H9 (cell line): ENCODE measurements at regions not wholly inside any gene's neighbourhood (a gene's known extent, or its start where the extent isn't known, plus 50 kb on each side); places are given as distances from the start of the nearest gene placed in this dataset.
"Not testable (repeated sequence)": the region's sequence is repeated elsewhere in the genome, so short reads cannot be mapped to it uniquely, and the experiment has no call there.

Experiments used
- DNase-seq: peaks from one replicate; pipeline ENCODE4 v3.0.0-alpha.2; 2017
- H2AFZ ChIP-seq: one replicate; pipeline ENCODE4 v1.6.1; 2013; ENCODE audit warnings: mild to moderate bottlenecking, low read length, control low read depth, moderate library complexity
- H2AK5ac ChIP-seq: 2 replicates; pipeline ENCODE4 v1.6.1; 2013; ENCODE audit warnings: low read length, control low read depth, mixed read lengths; ENCODE audit not compliant: insufficient read length
- H2BK120ac ChIP-seq: one replicate; pipeline ENCODE4 v1.6.1; 2013; ENCODE audit warnings: low read depth, mild to moderate bottlenecking, low read length, control low read depth, inconsistent platforms; ENCODE audit not compliant: poor library complexity, severe bottlenecking
- H2BK12ac ChIP-seq: 2 replicates; pipeline ENCODE4 v1.6.1; 2013; ENCODE audit warnings: low read length, control low read depth, mixed read lengths, low read depth; ENCODE audit not compliant: insufficient read length
- H2BK15ac ChIP-seq: 2 replicates; pipeline ENCODE4 v1.6.1; 2013; ENCODE audit warnings: low read depth, low read length, control low read depth
- H2BK20ac ChIP-seq: one replicate; pipeline ENCODE4 v1.6.1; 2013; ENCODE audit warnings: low read depth, mild to moderate bottlenecking, low read length, control low read depth, inconsistent platforms; ENCODE audit not compliant: poor library complexity, severe bottlenecking
- H2BK5ac ChIP-seq: 2 replicates; pipeline ENCODE4 v1.6.1; 2013; ENCODE audit warnings: low read length, control low read depth, mixed read lengths; ENCODE audit not compliant: insufficient read length
- H3K14ac ChIP-seq: 2 replicates; pipeline ENCODE4 v1.6.1; 2013; ENCODE audit warnings: low read length, control low read depth; ENCODE audit not compliant: insufficient read depth
- H3K18ac ChIP-seq: 2 replicates; pipeline ENCODE4 v1.6.1; 2013; ENCODE audit warnings: low read depth, mild to moderate bottlenecking, mixed read lengths, low read length, control low read depth; ENCODE audit not compliant: insufficient read length
- H3K23ac ChIP-seq: 2 replicates; pipeline ENCODE4 v1.6.1; 2013; ENCODE audit warnings: low read length, control low read depth, mixed read lengths, low read depth; ENCODE audit not compliant: insufficient read length
- H3K23me2 ChIP-seq: 2 replicates; pipeline ENCODE4 v1.6.1; 2013; ENCODE audit warnings: low read depth, mild to moderate bottlenecking, mixed read lengths, low read length, control low read depth; ENCODE audit not compliant: insufficient read length, poor library complexity, severe bottlenecking
- H3K27ac ChIP-seq: 2 replicates; pipeline ENCODE4 v1.5.1; 2013; ENCODE audit warnings: low read length, control low read depth, mixed read lengths, low read depth; ENCODE audit not compliant: insufficient read length
- H3K27me3 ChIP-seq: 2 replicates; pipeline ENCODE4 v1.6.1; 2013; ENCODE audit warnings: low read length, control low read depth, inconsistent platforms; ENCODE audit not compliant: insufficient read depth
- H3K4ac ChIP-seq: 2 replicates; pipeline ENCODE4 v1.6.1; 2013; ENCODE audit warnings: low read depth, mild to moderate bottlenecking, control low read depth, inconsistent platforms, low read length, moderate library complexity
- H3K4me1 ChIP-seq: 2 replicates; pipeline ENCODE4 v1.6.1; 2013; ENCODE audit warnings: low read length, control low read depth, inconsistent platforms; ENCODE audit not compliant: insufficient read depth
- H3K4me2 ChIP-seq: 2 replicates; pipeline ENCODE4 v1.6.1; 2013; ENCODE audit warnings: low read length, control low read depth, mixed read lengths; ENCODE audit not compliant: insufficient read length, insufficient read depth
- H3K56ac ChIP-seq: 2 replicates; pipeline ENCODE4 v1.6.1; 2013; ENCODE audit warnings: low read depth, mild to moderate bottlenecking, mixed read lengths, low read length, control low read depth; ENCODE audit not compliant: insufficient read length
- H3K79me1 ChIP-seq: 2 replicates; pipeline ENCODE4 v1.6.1; 2013; ENCODE audit warnings: low read depth, mild to moderate bottlenecking, moderate library complexity, low read length, control low read depth, inconsistent platforms; ENCODE audit not compliant: insufficient read depth, poor library complexity, severe bottlenecking
- H3K79me2 ChIP-seq: 2 replicates; pipeline ENCODE4 v1.6.1; 2013; ENCODE audit warnings: low read length, control low read depth, inconsistent platforms; ENCODE audit not compliant: insufficient read depth
- H3K9ac ChIP-seq: 2 replicates; pipeline ENCODE4 v1.6.1; 2013; ENCODE audit warnings: low read length, control low read depth, mixed read lengths; ENCODE audit not compliant: insufficient read length; ENCODE audit errors: extremely low read depth
- H3K9me3 ChIP-seq: one replicate; pipeline ENCODE4 v1.6.1; 2013; ENCODE audit warnings: low read depth, low read length, inconsistent platforms; ENCODE audit not compliant: control insufficient read depth
- H3T11ph ChIP-seq: one replicate; pipeline ENCODE4 v1.6.1; 2013; ENCODE audit warnings: mild to moderate bottlenecking, low read length, control low read depth, inconsistent platforms
- H4K20me1 ChIP-seq: one replicate; pipeline ENCODE4 v1.6.1; 2013; ENCODE audit not compliant: control insufficient read depth, insufficient read length, insufficient read depth
- H4K5ac ChIP-seq: 2 replicates; pipeline ENCODE4 v1.6.1; 2013; ENCODE audit warnings: low read depth, mild to moderate bottlenecking, mixed read lengths, low read length, control low read depth; ENCODE audit not compliant: insufficient read length
- H4K8ac ChIP-seq: replicated peaks from 2 replicates; pipeline ENCODE4 v1.6.1; 2013; ENCODE audit warnings: low read length, control low read depth, mixed read lengths, low read depth; ENCODE audit not compliant: insufficient read length
- H4K91ac ChIP-seq: 2 replicates; pipeline ENCODE4 v1.6.1; 2013; ENCODE audit warnings: low read depth, mild to moderate bottlenecking, moderate library complexity, mixed read lengths, low read length, control low read depth; ENCODE audit not compliant: insufficient read length
- H3K27ac Mint-ChIP-seq, 3 experiments: 2 replicates in 2 of 3; 3 replicates in 1 of 3; pipeline ENCODE4 v1.8.0; 2020 to 2021; ENCODE audit warnings: mixed read lengths in 3 of 3, mild to moderate bottlenecking in 1 of 3, moderate library complexity in 1 of 3
- H3K27me3 Mint-ChIP-seq: 2 replicates; pipeline ENCODE4 v1.8.0; 2021; ENCODE audit warnings: low read depth, mild to moderate bottlenecking, moderate library complexity, mixed read lengths
- H3K36me3 Mint-ChIP-seq, 3 experiments: 2 replicates in 2 of 3; 3 replicates in 1 of 3; pipeline ENCODE4 v1.8.0; 2020 to 2021; ENCODE audit warnings: low read depth in 3 of 3, mixed read lengths in 3 of 3; ENCODE audit not compliant: insufficient read depth in 1 of 3
- H3K4me1 Mint-ChIP-seq, 2 experiments: 2 replicates each; pipeline ENCODE4 v1.8.0; 2020; ENCODE audit warnings: mixed read lengths in 2 of 2
- H3K4me3 Mint-ChIP-seq, 2 experiments: 2 replicates in 1 of 2; 3 replicates in 1 of 2; pipeline ENCODE4 v1.8.0; 2020 to 2021; ENCODE audit warnings: mild to moderate bottlenecking in 2 of 2, mixed read lengths in 2 of 2, moderate library complexity in 1 of 2
- H3K9me3 Mint-ChIP-seq, 2 experiments: 2 replicates in 1 of 2; 3 replicates in 1 of 2; pipeline ENCODE4 v1.8.0; 2020; ENCODE audit warnings: mild to moderate bottlenecking in 2 of 2, mixed read lengths in 2 of 2, moderate library complexity in 1 of 2
- CTCF ChIP-seq: fragments of 200-600 bp; sonication (generic); conservative IDR thresholded peaks from 3 replicates; pipeline ENCODE4 v1.8.0; 2021; ENCODE audit warnings: antibody characterized with exemption, mild to moderate bottlenecking
- WGBS: extraction: QIAGEN DNeasy Blood & Tissue Kit; methylation state at CpG from one replicate; pipeline ENCODE4 v1.1.7; 2013; ENCODE audit warnings: missing lambda C conversion rate, low lambda C conversion rate, mixed read lengths; ENCODE audit not compliant: insufficient read length; ENCODE audit errors: extremely low coverage; 5-methylcytosine and 5-hydroxymethylcytosine counted together

- no peaks in the 10 kb centered on the region for H4K20me1 ChIP-seq
- WGBS = no CpG with 5 or more reads among the region's 5 CpGs
- Mint-ChIP-seq H3K36me3 (no peaks in the 10 kb centered on the region), H3K9me3 (no peaks in the 10 kb centered on the region), H3K27ac (no peak overlapping the region), H3K4me3 (no peak overlapping the region), H3K27me3 (no peaks in the 10 kb centered on the region), H3K4me1 (no peaks in the 10 kb centered on the region)
- no peak overlapping the region for H3K27ac ChIP-seq
- H3K79me2 ChIP-seq = no peaks in the 10 kb centered on the region
- no peak overlapping the region for H4K91ac ChIP-seq
- H2BK15ac ChIP-seq = no peak overlapping the region
- H3K18ac ChIP-seq = no peak overlapping the region
- no peaks in the 10 kb centered on the region for H3K23me2 ChIP-seq
- H3K9ac ChIP-seq = no peak overlapping the region
- TF ChIP-seq CTCF = no peak
- no peak overlapping the region for H2AK5ac ChIP-seq
- H2BK5ac ChIP-seq = no peak overlapping the region
- H3K4me2 ChIP-seq = no peak overlapping the region
- H3K79me1 ChIP-seq = no peaks in the 10 kb centered on the region
- H3K27me3 ChIP-seq = no peaks in the 10 kb centered on the region
- no peak overlapping the region for H3K14ac ChIP-seq
- H3K4ac ChIP-seq = no peak overlapping the region
- H2BK12ac ChIP-seq = no peak overlapping the region
- no peak overlapping the region for H4K5ac ChIP-seq
- no peak overlapping the region for H3K23ac ChIP-seq
- H3K56ac ChIP-seq = no peak overlapping the region
- H3K9me3 ChIP-seq = no peaks in the 10 kb centered on the region
- H2BK120ac ChIP-seq = no peak overlapping the region
- H3K4me1 ChIP-seq = no peaks in the 10 kb centered on the region
- H2AFZ ChIP-seq = no peak overlapping the region
- no peak overlapping the region for H3T11ph ChIP-seq
- no peak overlapping the region for H4K8ac ChIP-seq
- H2BK20ac ChIP-seq = no peak overlapping the region
- DNase-seq = no peak
Measured at GRCh38 chr6:113370508-113371502, 486.3 kb upstream of the MARCKS start.

DNA sequence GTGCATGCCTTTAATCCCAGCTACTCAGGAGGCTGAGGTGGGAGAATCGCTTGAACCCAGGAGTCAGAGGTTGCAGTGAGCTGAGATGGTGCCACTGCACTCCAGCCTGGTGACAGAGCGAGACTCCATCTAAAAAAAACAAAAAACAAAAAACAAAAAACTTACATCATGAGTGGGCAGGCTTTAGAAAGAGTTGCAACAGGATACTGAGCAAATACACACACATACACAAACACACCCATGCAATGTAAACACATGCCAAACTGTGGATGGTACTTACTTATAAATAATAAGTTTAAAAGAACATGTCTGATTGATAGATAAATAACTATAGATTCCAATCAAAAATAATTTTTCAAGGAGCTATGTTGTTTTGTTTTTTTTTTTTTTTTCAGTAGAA is 481.7 kb upstream of the MARCKS start:
- not testable (repeated sequence) for DNase-seq, H3K18ac ChIP-seq, H3K4ac ChIP-seq, H3T11ph ChIP-seq, H3K27me3 Mint-ChIP-seq, H3K27ac Mint-ChIP-seq, H3K56ac ChIP-seq, H3K14ac ChIP-seq, H3K4me2 ChIP-seq, H3K9ac ChIP-seq, H3K4me3 Mint-ChIP-seq, H2BK20ac ChIP-seq, H3K79me2 ChIP-seq, H3K9me3 Mint-ChIP-seq, H3K27me3 ChIP-seq, H2BK5ac ChIP-seq, H3K27ac ChIP-seq, H3K36me3 Mint-ChIP-seq, H3K9me3 ChIP-seq, H2BK15ac ChIP-seq, H3K4me1 ChIP-seq, H4K20me1 ChIP-seq, H2AK5ac ChIP-seq, H3K79me1 ChIP-seq, H2BK12ac ChIP-seq, H3K23ac ChIP-seq, H4K5ac ChIP-seq, H4K8ac ChIP-seq, H2AFZ ChIP-seq, H2BK120ac ChIP-seq, H3K4me1 Mint-ChIP-seq, H3K23me2 ChIP-seq, H4K91ac ChIP-seq
- no CpG with 5 or more reads among the region's 2 CpGs for WGBS
